ENCODE measurements at regions not wholly inside any gene's neighbourhood (a gene's known extent, or its start where the extent isn't known, plus 50 kb on each side); places are given as distances from the start of the nearest gene placed in this dataset.

GRCh38 chr3:117161816-117162215 is 452.2 kb downstream of the TUSC7 start:
- H3K4me3 ChIP-seq (ENCODE audit: control insufficient read depth, low read depth, low read length), result no peak overlapping the region

GRCh38 chr3:117165176-117165575 is 455.6 kb downstream of the TUSC7 start:
- H3K4me3 ChIP-seq (ENCODE audit: control insufficient read depth, low read depth, low read length), result no peak overlapping the region
- no peak for TF ChIP-seq CTCF (IDR thresholded peaks at IDR 0.05; ENCODE audit: control insufficient read depth, insufficient read depth, low read depth, low read length, missing control alignments)
- DNase-seq (ENCODE audit: low read depth), result no peak

More at GRCh38 chr3:117161816-117162215, 452.2 kb downstream of the TUSC7 start:
- no peak for TF ChIP-seq CTCF (IDR thresholded peaks at IDR 0.05; ENCODE audit: control insufficient read depth, insufficient read depth, low read depth, low read length, missing control alignments)
- no peak for DNase-seq (ENCODE audit: low read depth)

- no peak for DNase-seq (ENCODE audit: low read depth)
- TF ChIP-seq CTCF (IDR thresholded peaks at IDR 0.05; ENCODE audit: control insufficient read depth, insufficient read depth, low read depth, low read length, missing control alignments), result no peak
- H3K4me3 ChIP-seq (ENCODE audit: control insufficient read depth, low read depth, low read length), result no peak overlapping the region
Observed at GRCh38 chr3:117165601-117166051, 456.0 kb downstream of the TUSC7 start.

GRCh38 chr3:117168896-117169295 is 459.3 kb downstream of the TUSC7 start:
- DNase-seq (ENCODE audit: low read depth), result no peak
- no peak overlapping the region for H3K4me3 ChIP-seq (ENCODE audit: control insufficient read depth, low read depth, low read length)
- TF ChIP-seq CTCF (IDR thresholded peaks at IDR 0.05; ENCODE audit: control insufficient read depth, insufficient read depth, low read depth, low read length, missing control alignments), result no peak

- no peak for DNase-seq (ENCODE audit: low read depth)
- no peak for TF ChIP-seq CTCF (IDR thresholded peaks at IDR 0.05; ENCODE audit: control insufficient read depth, insufficient read depth, low read depth, low read length, missing control alignments)
- no peak overlapping the region for H3K4me3 ChIP-seq (ENCODE audit: control insufficient read depth, low read depth, low read length)
Observed at GRCh38 chr3:117170094-117170493, 460.5 kb downstream of the TUSC7 start.

DNA sequence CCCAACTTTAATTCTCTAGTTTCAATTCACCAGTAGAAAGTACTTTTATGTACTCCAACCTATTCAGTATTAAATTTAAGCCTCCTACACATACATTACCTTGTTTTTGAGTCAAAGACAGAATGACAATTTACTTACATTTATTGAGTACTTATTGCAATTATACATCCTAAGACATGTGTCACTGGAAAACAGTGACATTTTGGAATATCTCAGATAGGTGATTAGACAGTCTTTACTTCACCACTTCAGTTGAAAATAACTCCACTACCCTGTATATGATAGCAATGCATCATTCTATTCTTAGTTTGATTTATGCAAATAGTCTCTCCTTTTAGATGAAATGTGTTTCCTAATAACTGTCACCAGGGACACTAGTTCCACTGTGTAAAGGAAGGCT is 461.5 kb downstream of the TUSC7 start:
- no peak for DNase-seq (ENCODE audit: low read depth)
- no peak for TF ChIP-seq CTCF (IDR thresholded peaks at IDR 0.05; ENCODE audit: control insufficient read depth, insufficient read depth, low read depth, low read length, missing control alignments)
- no peak overlapping the region for H3K4me3 ChIP-seq (ENCODE audit: control insufficient read depth, low read depth, low read length)

DNA sequence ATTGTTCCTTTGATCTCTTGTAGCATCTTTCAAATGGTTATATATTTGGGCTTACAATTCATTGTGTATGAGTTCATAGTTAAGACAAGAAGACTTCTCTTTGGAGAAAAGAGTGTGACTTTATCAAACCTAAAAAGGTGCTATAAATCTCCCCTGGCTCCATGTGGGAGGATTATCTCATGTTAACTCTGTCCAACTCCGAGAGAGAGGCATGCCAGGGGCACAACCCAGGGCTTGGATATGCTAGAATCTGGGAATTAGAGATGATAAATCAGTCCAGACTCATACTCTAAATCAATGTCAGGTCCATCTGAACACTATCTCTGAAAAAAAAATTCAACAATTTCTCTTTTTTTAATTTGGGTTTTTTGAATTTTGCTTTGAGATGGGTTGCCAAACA is 462.8 kb downstream of the TUSC7 start:
- no peak for TF ChIP-seq CTCF (IDR thresholded peaks at IDR 0.05; ENCODE audit: control insufficient read depth, insufficient read depth, low read depth, low read length, missing control alignments)
- no peak for DNase-seq (ENCODE audit: low read depth)
- no peak overlapping the region for H3K4me3 ChIP-seq (ENCODE audit: control insufficient read depth, low read depth, low read length)
